ENCODE measurements at regions not wholly inside any gene's neighbourhood (a gene's known extent, or its start where the extent isn't known, plus 50 kb on each side); places are given as distances from the start of the nearest gene placed in this dataset.

DNA sequence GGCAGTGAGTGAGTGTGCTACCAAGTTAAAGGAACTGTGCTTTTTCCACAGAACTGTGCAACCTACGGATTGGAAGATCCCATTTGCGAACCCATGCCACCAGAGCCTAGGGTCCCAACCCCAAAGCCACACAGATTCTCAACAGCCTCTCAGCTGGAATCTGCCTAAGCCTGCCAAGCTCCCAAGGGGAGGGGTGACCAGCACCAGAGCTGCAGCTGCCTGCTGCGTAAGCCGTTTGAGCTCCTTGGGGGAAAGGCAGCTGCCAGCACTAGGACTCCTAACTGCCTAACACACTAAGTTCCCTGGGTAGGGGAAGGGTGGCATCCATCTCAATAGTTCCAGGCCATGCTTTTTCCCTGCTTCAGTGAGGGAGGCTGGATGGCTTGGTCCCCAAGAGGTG is 738.1 kb upstream of the PRKX start:
- TF ChIP-seq, protein P1, sequence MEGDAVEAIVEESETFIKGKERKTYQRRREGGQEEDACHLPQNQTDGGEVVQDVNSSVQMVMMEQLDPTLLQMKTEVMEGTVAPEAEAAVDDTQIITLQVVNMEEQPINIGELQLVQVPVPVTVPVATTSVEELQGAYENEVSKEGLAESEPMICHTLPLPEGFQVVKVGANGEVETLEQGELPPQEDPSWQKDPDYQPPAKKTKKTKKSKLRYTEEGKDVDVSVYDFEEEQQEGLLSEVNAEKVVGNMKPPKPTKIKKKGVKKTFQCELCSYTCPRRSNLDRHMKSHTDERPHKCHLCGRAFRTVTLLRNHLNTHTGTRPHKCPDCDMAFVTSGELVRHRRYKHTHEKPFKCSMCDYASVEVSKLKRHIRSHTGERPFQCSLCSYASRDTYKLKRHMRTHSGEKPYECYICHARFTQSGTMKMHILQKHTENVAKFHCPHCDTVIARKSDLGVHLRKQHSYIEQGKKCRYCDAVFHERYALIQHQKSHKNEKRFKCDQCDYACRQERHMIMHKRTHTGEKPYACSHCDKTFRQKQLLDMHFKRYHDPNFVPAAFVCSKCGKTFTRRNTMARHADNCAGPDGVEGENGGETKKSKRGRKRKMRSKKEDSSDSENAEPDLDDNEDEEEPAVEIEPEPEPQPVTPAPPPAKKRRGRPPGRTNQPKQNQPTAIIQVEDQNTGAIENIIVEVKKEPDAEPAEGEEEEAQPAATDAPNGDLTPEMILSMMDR (IDR thresholded peaks at IDR 0.05): no peak
- no peak for TF ChIP-seq POLR2A (IDR thresholded peaks at IDR 0.05)
